ENCODE measurements at regions not wholly inside any gene's neighbourhood (a gene's known extent, or its start where the extent isn't known, plus 50 kb on each side); places are given as distances from the start of the nearest gene placed in this dataset.

DNA sequence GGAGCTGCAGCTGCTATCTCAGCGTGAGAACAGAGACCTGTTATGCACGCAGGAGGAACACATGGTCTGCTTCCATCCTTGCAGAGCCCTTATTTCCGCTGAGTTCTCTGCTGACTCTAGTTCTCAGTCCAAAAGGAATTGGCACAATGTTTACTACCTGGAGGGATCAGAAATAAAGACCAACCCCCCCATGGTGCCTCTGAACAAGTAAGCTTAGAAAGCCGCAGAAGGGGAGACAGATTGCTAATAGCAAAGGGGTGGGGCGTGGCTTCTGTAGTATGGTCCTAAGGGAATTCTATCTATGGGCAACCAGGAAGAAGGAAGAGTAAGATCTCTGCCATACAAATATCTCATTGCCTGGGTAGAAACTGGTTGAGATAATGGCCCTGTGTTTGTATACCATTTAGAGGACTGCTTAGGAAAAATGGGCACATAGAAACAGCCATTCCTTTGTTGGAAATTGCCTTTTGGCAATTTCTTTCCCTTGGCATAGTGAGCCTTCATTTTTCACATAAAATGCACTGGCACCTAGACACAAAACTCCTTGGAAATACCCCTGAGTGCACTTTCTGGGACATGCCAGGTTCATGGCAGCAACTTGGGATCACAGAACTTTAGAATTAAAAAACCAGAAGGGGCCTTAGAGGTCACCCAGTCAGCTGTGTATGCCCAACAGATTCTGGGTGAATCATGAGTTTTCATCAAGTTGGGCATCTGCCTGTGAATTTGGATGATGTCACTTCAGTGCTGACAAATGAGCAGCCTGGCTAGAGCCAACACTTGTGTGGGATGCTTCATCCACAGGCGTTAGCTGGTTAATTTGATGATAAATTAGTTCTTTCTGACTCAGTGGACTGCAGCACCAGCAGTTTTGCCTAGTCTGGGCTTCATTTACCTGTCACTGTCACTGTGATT is 57.4 kb upstream of the STXBP5L start:
- Histone ChIP-seq H3K9me3 (ENCODE audit: low read length) (no peaks in the 10 kb centered on the region), H4K20me1 (ENCODE audit: insufficient read depth, low read length) (no peaks in the 10 kb centered on the region), H2AFZ (ENCODE audit: low read length) (no peak overlapping the region), H3K4me3 (replicated peaks in 1 of 3; ENCODE audit: insufficient read depth in 1 of 3, low read depth in 2 of 3, low read length in 3 of 3) (no peak overlapping the region), H3K27ac (ENCODE audit: extremely low read length, insufficient read depth, low read length) (no peak overlapping the region), H3K36me3 (replicated peaks in 1 of 2; ENCODE audit: control insufficient read depth in 1 of 2, insufficient read depth in 2 of 2, low read length in 2 of 2) (no peaks in the 10 kb centered on the region), H3K4me1 (ENCODE audit: insufficient read depth, low read length) (no peaks in the 10 kb centered on the region), H3K79me2 (ENCODE audit: insufficient read depth, low read length) (no peaks in the 10 kb centered on the region), H3K27me3 (ENCODE audit: control insufficient read depth in 1 of 2, insufficient read depth in 2 of 2, low read length in 2 of 2) (no peaks in the 10 kb centered on the region), H3K4me2 (ENCODE audit: low read depth, low read length) (no peak overlapping the region), H3K9ac (ENCODE audit: insufficient read depth, low read depth, low read length) (no peak overlapping the region)
- in situ Hi-C loops (cut with HindIII; ENCODE audit: extremely low pct_ligation_motif_present, low pct_unique_long_range_greater_than_20kb), result no loop called here
- ChIA-PET POLR2A (no interaction called here), CTCF (ENCODE audit: low intra/inter-chr PET ratio, low total read pairs) (no interaction called here)
- no peak for ATAC-seq
- TF ChIP-seq ATF7 (IDR thresholded peaks at IDR 0.05), result 0 out of 2 replicates have a peak, but pooled peaks have one; percentile 16
- no peak for TF ChIP-seq ATF7 (CRISPR knock-in tag; IDR thresholded peaks at IDR 0.05)
- TF ChIP-seq MXI1 (IDR thresholded peaks at IDR 0.05; ENCODE audit: borderline replicate concordance, low read depth, low read length), result no peak
- intact Hi-C loops (cut with micrococcal nuclease; ENCODE audit: unreplicated experiment), result no loop called here
- no TSS peak for BruUV-seq (replicated peaks)
- DNase-seq (ENCODE audit: low spot score), result no peak
- WGBS (ENCODE audit: low lambda C conversion rate), result 17% methylated on average over 5 of the region's 6 CpGs
- no peak for FAIRE-seq

DNA sequence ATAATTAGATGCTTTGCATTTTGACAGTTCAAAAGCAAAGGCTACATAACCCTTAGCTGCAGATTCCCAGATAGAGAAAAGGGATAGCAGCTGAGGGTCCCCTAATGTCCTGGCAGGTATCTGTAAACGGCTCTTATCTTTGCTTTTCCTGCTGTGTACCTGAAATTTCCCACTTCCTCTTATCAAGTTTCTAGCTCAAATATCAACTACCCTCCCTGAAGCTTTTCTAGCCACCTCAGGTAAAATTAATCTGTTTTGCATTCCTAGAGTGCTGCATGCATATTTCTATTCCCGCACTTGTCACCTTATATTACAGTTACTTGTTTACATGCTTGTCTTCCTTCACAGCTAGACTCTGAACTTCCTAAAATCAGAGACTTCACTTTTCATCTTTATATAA is 55.6 kb upstream of the STXBP5L start:
- Histone ChIP-seq H3K27ac (ENCODE audit: extremely low read length, insufficient read depth, low read length) (no peak overlapping the region), H3K27me3 (ENCODE audit: control insufficient read depth in 1 of 2, insufficient read depth in 2 of 2, low read length in 2 of 2) (no peaks in the 10 kb centered on the region), H3K36me3 (replicated peaks in 1 of 2; ENCODE audit: control insufficient read depth in 1 of 2, insufficient read depth in 2 of 2, low read length in 2 of 2) (no peaks in the 10 kb centered on the region), H3K9me3 (ENCODE audit: low read length) (no peaks in the 10 kb centered on the region), H3K79me2 (ENCODE audit: insufficient read depth, low read length) (no peaks in the 10 kb centered on the region), H2AFZ (ENCODE audit: low read length) (no peak overlapping the region), H3K4me2 (ENCODE audit: low read depth, low read length) (no peak overlapping the region), H3K4me3 (replicated peaks in 1 of 3; ENCODE audit: insufficient read depth in 1 of 3, low read depth in 2 of 3, low read length in 3 of 3) (no peak overlapping the region), H4K20me1 (ENCODE audit: insufficient read depth, low read length) (no peaks in the 10 kb centered on the region), H3K9ac (ENCODE audit: insufficient read depth, low read depth, low read length) (no peak overlapping the region), H3K4me1 (ENCODE audit: insufficient read depth, low read length) (no peaks in the 10 kb centered on the region)
- no TSS peak for BruUV-seq (replicated peaks)
- ATAC-seq, result no peak
- in situ Hi-C loops (cut with HindIII; ENCODE audit: extremely low pct_ligation_motif_present, low pct_unique_long_range_greater_than_20kb), result no loop called here
- DNase-seq (ENCODE audit: low spot score), result no peak
- intact Hi-C loops (cut with micrococcal nuclease; ENCODE audit: unreplicated experiment), result no loop called here
- 6% methylated on average over 2 of the region's 2 CpGs for WGBS (ENCODE audit: low lambda C conversion rate)
- ChIA-PET POLR2A (no interaction called here), CTCF (ENCODE audit: low intra/inter-chr PET ratio, low total read pairs) (no interaction called here)
- FAIRE-seq, result no peak
- TF ChIP-seq, protein P1, sequence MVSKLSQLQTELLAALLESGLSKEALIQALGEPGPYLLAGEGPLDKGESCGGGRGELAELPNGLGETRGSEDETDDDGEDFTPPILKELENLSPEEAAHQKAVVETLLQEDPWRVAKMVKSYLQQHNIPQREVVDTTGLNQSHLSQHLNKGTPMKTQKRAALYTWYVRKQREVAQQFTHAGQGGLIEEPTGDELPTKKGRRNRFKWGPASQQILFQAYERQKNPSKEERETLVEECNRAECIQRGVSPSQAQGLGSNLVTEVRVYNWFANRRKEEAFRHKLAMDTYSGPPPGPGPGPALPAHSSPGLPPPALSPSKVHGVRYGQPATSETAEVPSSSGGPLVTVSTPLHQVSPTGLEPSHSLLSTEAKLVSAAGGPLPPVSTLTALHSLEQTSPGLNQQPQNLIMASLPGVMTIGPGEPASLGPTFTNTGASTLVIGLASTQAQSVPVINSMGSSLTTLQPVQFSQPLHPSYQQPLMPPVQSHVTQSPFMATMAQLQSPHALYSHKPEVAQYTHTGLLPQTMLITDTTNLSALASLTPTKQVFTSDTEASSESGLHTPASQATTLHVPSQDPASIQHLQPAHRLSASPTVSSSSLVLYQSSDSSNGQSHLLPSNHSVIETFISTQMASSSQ (IDR thresholded peaks at IDR 0.05; ENCODE audit: low read depth), result no peak
- TF ChIP-seq, protein P1 (CRISPR knock-in tag; IDR thresholded peaks at IDR 0.05; ENCODE audit: borderline replicate concordance), result no peak
- TF ChIP-seq KLF15 (CRISPR knock-in tag; IDR thresholded peaks at IDR 0.05; ENCODE audit: borderline replicate concordance) (no peak), ZNF563 (CRISPR knock-in tag; IDR thresholded peaks at IDR 0.05) (no peak), ZNF549 (CRISPR knock-in tag; IDR thresholded peaks at IDR 0.05) (no peak), TCF7L2 (IDR thresholded peaks at IDR 0.05; ENCODE audit: low read depth, low read length) (no peak), PHF21A (CRISPR knock-in tag; IDR thresholded peaks at IDR 0.05) (no peak)
- TF ChIP-seq, protein P2, sequence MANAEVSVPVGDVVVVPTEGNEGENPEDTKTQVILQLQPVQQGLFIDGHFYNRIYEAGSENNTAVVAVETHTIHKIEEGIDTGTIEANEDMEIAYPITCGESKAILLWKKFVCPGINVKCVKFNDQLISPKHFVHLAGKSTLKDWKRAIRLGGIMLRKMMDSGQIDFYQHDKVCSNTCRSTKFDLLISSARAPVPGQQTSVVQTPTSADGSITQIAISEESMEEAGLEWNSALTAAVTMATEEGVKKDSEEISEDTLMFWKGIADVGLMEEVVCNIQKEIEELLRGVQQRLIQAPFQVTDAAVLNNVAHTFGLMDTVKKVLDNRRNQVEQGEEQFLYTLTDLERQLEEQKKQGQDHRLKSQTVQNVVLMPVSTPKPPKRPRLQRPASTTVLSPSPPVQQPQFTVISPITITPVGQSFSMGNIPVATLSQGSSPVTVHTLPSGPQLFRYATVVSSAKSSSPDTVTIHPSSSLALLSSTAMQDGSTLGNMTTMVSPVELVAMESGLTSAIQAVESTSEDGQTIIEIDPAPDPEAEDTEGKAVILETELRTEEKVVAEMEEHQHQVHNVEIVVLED (CRISPR knock-in tag; IDR thresholded peaks at IDR 0.05; ENCODE audit: borderline replicate concordance), result no peak
